ENCODE measurements at regions not wholly inside any gene's neighbourhood (a gene's known extent, or its start where the extent isn't known, plus 50 kb on each side); places are given as distances from the start of the nearest gene placed in this dataset.

DNA sequence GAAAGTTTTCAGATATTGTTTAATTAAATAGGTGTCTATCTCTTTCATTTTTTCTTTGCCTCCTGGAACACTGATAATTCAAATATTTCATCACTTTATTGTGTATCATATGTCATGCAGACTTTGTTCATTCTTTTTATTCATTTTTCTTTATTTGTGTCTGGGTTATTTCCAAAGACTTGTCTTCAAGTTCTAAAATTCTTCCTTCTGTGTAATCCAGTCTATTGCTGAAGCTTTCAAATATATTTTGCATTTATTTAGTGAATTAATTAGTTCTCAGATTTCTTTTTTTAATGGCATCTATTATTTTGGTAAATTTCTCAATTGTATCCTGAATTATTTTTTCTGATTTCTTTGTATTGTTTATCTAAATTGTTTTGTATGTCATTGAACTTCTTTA, 70.1 kb downstream of the ZNF330 start:
- Histone ChIP-seq H3K9me3 (no peaks in the 10 kb centered on the region), H3K27ac (no peak overlapping the region), H3K36me3 (no peaks in the 10 kb centered on the region), H3K4me3 (no peak overlapping the region), H3K27me3 (no peaks in the 10 kb centered on the region), H3K4me1 (no peaks in the 10 kb centered on the region)
- DNase-seq (no peak), FAIRE-seq (no peak), ATAC-seq (no peak)
- TF ChIP-seq, protein P1, sequence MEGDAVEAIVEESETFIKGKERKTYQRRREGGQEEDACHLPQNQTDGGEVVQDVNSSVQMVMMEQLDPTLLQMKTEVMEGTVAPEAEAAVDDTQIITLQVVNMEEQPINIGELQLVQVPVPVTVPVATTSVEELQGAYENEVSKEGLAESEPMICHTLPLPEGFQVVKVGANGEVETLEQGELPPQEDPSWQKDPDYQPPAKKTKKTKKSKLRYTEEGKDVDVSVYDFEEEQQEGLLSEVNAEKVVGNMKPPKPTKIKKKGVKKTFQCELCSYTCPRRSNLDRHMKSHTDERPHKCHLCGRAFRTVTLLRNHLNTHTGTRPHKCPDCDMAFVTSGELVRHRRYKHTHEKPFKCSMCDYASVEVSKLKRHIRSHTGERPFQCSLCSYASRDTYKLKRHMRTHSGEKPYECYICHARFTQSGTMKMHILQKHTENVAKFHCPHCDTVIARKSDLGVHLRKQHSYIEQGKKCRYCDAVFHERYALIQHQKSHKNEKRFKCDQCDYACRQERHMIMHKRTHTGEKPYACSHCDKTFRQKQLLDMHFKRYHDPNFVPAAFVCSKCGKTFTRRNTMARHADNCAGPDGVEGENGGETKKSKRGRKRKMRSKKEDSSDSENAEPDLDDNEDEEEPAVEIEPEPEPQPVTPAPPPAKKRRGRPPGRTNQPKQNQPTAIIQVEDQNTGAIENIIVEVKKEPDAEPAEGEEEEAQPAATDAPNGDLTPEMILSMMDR (IDR thresholded peaks at IDR 0.05), result no peak
- intact Hi-C loops (cut with DNase I), result no loop called here

DNA sequence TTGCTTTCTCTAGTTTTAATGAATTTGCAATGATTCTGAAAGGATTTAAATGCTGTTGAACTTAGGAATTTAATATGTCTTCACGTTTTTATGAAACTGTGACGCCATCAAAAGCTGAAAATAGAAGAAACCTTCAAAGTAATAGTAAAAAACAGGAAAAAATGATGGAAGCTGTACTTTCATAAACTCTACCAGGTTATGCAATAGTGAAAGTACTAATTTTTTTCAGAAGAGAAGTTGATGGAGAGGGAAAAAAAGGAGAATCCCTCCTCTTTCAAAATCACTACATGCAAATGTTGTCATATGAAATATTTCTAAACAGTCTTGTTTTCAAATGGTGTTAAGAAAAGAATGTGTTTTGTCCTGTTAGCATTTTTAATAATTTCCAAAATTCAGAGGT, 73.6 kb downstream of the ZNF330 start:
- no peak for ATAC-seq
- WGBS, 2 donors, result 87 to 92% methylated on average over 2 of the region's 2 CpGs
- H3K27ac ChIP-seq, result no peak overlapping the region
- H3K4me1 ChIP-seq, result no peaks in the 10 kb centered on the region
- H3K36me3 ChIP-seq, result no peaks in the 10 kb centered on the region
- no peak for DNase-seq
- H3K4me3 ChIP-seq, result no peak overlapping the region
- intact Hi-C loops (cut with DNase I), result no loop called here
- no peaks in the 10 kb centered on the region for H3K27me3 ChIP-seq
- FAIRE-seq, result no peak
- H3K9me3 ChIP-seq, result no peaks in the 10 kb centered on the region
- TF ChIP-seq, protein P1 (IDR thresholded peaks at IDR 0.05), result no peak

DNA sequence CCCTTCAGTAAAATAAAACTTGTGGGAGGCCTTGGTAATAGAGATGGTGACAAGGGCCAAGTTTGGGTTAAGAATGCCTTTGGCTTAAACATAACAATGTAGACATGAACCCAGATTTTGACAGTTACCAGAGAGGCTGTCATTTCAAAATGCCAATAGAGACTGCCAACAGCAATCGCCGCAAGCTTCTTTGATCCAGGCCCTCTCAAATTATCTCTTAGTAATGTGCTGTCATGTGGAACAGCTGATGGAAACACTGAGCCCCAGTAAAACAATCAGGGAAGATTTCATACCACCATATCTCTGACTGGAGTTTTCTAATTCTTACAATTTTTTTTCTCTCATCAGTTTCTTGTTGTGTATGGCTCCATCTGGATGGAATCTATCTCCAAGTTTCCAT, 80.5 kb downstream of the ZNF330 start:
- FAIRE-seq, result no peak

DNA sequence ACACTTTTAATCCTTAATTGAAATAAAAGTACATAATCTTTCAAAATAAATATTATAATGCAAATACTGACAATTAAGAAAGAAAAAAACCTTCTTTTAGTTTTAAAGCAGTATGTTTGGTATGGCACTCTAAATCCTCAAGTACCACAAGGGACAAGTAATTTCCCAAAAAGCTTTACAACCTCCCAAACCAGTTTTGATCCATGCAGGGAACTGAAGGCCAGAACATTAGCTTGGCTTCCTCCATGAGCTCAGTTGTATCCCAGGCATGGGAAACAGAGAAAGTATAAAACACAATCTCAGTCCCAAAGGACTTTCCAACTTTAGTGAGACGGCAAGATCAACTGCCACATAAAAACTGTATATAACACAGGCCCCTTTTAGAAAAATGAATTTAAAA, 82.2 kb downstream of the ZNF330 start:
- H3K4me3 ChIP-seq, result no peak overlapping the region
- TF ChIP-seq, protein P1 (IDR thresholded peaks at IDR 0.05), result no peak
- no peaks in the 10 kb centered on the region for H3K4me1 ChIP-seq
- no peaks in the 10 kb centered on the region for H3K9me3 ChIP-seq
- DNase-seq (no peak), ATAC-seq (no peak), FAIRE-seq (no peak)
- H3K27ac ChIP-seq, result no peak overlapping the region
- no peaks in the 10 kb centered on the region for H3K36me3 ChIP-seq
- H3K27me3 ChIP-seq, result no peaks in the 10 kb centered on the region
- WGBS, 2 donors, result 85 to 92% methylated on average over 1 of the region's 1 CpG
- intact Hi-C loops (cut with DNase I), result no loop called here

More for the DNA sequence above, 80.5 kb downstream of the ZNF330 start:
- Histone ChIP-seq H3K9me3 (no peaks in the 10 kb centered on the region), H3K27ac (no peak overlapping the region), H3K4me3 (no peak overlapping the region), H3K4me1 (no peaks in the 10 kb centered on the region), H3K36me3 (no peaks in the 10 kb centered on the region), H3K27me3 (no peaks in the 10 kb centered on the region)
- intact Hi-C loops (cut with DNase I), result no loop called here
- TF ChIP-seq, protein P1 (IDR thresholded peaks at IDR 0.05), result no peak
- 79 to 80% methylated on average over 2 of the region's 2 CpGs for WGBS, 2 donors
- DNase-seq (no peak), ATAC-seq (no peak)

DNA sequence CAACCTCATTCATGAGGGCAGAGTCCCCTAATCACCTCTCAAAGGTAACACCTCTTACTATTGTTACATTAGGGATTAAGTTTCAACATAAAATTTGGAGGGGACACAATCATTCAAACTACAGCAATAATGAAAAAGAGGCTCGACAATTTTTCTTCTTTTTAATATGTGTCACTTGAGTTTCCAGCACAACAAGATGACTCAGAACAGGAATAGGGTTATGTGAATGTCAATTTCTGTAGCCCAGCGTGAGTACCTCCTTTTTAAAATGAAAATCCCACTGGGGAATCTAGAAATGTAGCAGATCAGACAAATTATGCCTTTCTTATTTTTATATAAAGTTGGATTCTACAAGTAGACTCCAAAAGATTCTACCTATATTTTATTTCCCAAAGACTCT, 83.7 kb downstream of the ZNF330 start:
- FAIRE-seq, result no peak
- WGBS, 2 donors, result 78 to 79% methylated on average over 2 of the region's 2 CpGs
- no peaks in the 10 kb centered on the region for H3K4me1 ChIP-seq
- no peaks in the 10 kb centered on the region for H3K36me3 ChIP-seq
- DNase-seq, result no peak
- TF ChIP-seq, protein P1 (IDR thresholded peaks at IDR 0.05), result no peak
- H3K9me3 ChIP-seq, result no peaks in the 10 kb centered on the region
- intact Hi-C loops (cut with DNase I), result no loop called here
- no peaks in the 10 kb centered on the region for H3K27me3 ChIP-seq
- no peak for ATAC-seq
- no peak overlapping the region for H3K4me3 ChIP-seq
- H3K27ac ChIP-seq, result no peak overlapping the region
